OCI-LY7 (cell line): ENCODE measurements at regions not wholly inside any gene's neighbourhood (a gene's known extent, or its start where the extent isn't known, plus 50 kb on each side); places are given as distances from the start of the nearest gene placed in this dataset.

Experiments
- BruUV-seq: library from RNA; stranded (reverse); fragments of 400-500 nt; replicated peaks from 2 replicates; lab custom pipeline; 2021; lab: Mats Ljungman, UMichigan
- CTCF ChIA-PET: fragments of 300-600 bp; sonication (Branson Sonifier 250); formaldehyde crosslinking; loops from one replicate; lab custom pipeline; 2022; ENCODE audit warnings: antibody characterized with exemption; ENCODE audit not compliant: unreplicated experiment; lab: Charles Lee
- POLR2A ChIA-PET: fragments of 300-600 bp; sonication (Branson Sonifier 250); formaldehyde crosslinking; loops from one replicate; lab custom pipeline; 2022; ENCODE audit warnings: antibody characterized with exemption; lab: Charles Lee
- DNase-seq: peaks from one replicate; pipeline ENCODE4 v3.0.0-alpha.2; 2015; ENCODE audit warnings: low spot score
- H2AFZ ChIP-seq: fragments of 200-600 bp; sonication (generic), shearing (Covaris generic); 2 replicates; pipeline ENCODE4 v1.6.1; 2014; ENCODE audit warnings: mild to moderate bottlenecking, antibody characterized with exemption, low read length, moderate library complexity
- H3K27ac ChIP-seq: fragments of 200-600 bp; sonication (generic); 2 replicates; pipeline ENCODE4 v1.5.1; 2014; ENCODE audit warnings: mixed run types, low read depth, mild to moderate bottlenecking, moderate library complexity, low read length, inconsistent platforms; ENCODE audit not compliant: poor library complexity, severe bottlenecking
- H3K36me3 ChIP-seq: fragments of 200-600 bp; sonication (generic); 2 replicates; pipeline ENCODE4 v1.6.1; 2014; ENCODE audit warnings: mild to moderate bottlenecking, antibody characterized with exemption, low read length, moderate library complexity, mixed read lengths; ENCODE audit not compliant: insufficient read depth
- H3K4me1 ChIP-seq: fragments of 200-600 bp; sonication (generic); 2 replicates; pipeline ENCODE4 v1.5.1; 2014; ENCODE audit warnings: mild to moderate bottlenecking, low read length; ENCODE audit not compliant: insufficient read depth, poor library complexity, severe bottlenecking
- H3K4me2 ChIP-seq: fragments of 200-600 bp; sonication (generic); 2 replicates; pipeline ENCODE4 v1.6.1; 2014; ENCODE audit warnings: mild to moderate bottlenecking, low read length
- H3K4me3 ChIP-seq: fragments of 200-600 bp; sonication (generic); 2 replicates; pipeline ENCODE4 v1.5.1; 2014; ENCODE audit warnings: mild to moderate bottlenecking, low read depth, low read length; ENCODE audit not compliant: poor library complexity, severe bottlenecking
- H3K79me2 ChIP-seq: fragments of 200-600 bp; sonication (generic); 2 replicates; pipeline ENCODE4 v1.6.1; 2016; ENCODE audit warnings: low read depth, mild to moderate bottlenecking, low read length, moderate library complexity, mixed read lengths; ENCODE audit not compliant: insufficient read depth
- H3K9me2 ChIP-seq: fragments of 200-600 bp; sonication (generic); 2 replicates; pipeline ENCODE4 v1.6.1; 2016; ENCODE audit warnings: mild to moderate bottlenecking, low read length, mixed read lengths; ENCODE audit not compliant: insufficient read depth
- H3K9me3 ChIP-seq: fragments of 200-600 bp; sonication (generic); 2 replicates; pipeline ENCODE4 v1.6.1; 2014; ENCODE audit warnings: mild to moderate bottlenecking, mixed run types, low read length, mixed read lengths
- H4K20me1 ChIP-seq: fragments of 200-600 bp; sonication (generic); 2 replicates; pipeline ENCODE4 v1.6.1; 2014; ENCODE audit warnings: mild to moderate bottlenecking, antibody characterized with exemption, low read length, moderate library complexity, mixed read lengths; ENCODE audit not compliant: insufficient read depth
- EZH2phosphoT487 ChIP-seq: fragments of 200-600 bp; sonication (generic); IDR thresholded peaks from 2 replicates; pipeline ENCODE4 v1.6.1; 2018; ENCODE audit warnings: low read depth, borderline replicate concordance, mild to moderate bottlenecking, mixed run types, antibody characterized with exemption, low read length, moderate library complexity, mixed read lengths
- intact Hi-C: fragments of 100-400 bp; cut with micrococcal nuclease; formaldehyde crosslinking; loops from one replicate; pipeline ENCODE4 v1.10.0; 2022; ENCODE audit not compliant: unreplicated experiment
- TF ChIP-seq, protein P1 (sequence below): fragments of 200-600 bp; sonication (generic); conservative IDR thresholded peaks from 2 replicates; pipeline ENCODE4 v1.5.1; 2014; ENCODE audit warnings: mild to moderate bottlenecking, antibody characterized with exemption, low read length, moderate library complexity, mixed read lengths

DNA sequence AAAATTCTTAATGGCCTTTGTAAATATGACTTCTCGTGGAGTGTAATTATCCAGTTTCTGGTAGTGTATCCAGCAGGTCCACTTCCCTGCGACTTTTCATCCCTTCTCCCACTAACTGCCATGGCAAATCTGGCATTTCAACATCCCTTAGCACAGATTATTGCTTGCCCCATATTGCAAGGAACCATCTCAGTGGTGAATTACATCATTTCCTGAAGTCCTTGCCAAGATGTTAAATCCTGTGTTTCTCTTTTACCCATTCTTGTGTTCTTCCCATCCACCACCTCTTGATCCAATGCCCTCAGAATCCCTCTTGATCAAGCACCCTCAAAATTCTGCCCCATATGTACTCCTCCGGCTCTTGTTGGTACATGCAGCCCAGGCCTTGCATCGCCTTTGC lies 88.1 kb upstream of the ZNF81 start:
- ChIA-PET POLR2A (no interaction called here), CTCF (no interaction called here)
- no peak for DNase-seq
- intact Hi-C loops: no loop called here
- Histone ChIP-seq H3K9me2 (no peaks in the 10 kb centered on the region), H3K36me3 (no peaks in the 10 kb centered on the region), H2AFZ (no peak overlapping the region), H3K4me2 (no peak overlapping the region), H3K27ac (no peak overlapping the region), H3K9me3 (no peaks in the 10 kb centered on the region), H3K4me1 (no peaks in the 10 kb centered on the region), H3K4me3 (no peak overlapping the region), H4K20me1 (no peaks in the 10 kb centered on the region), H3K79me2 (no peaks in the 10 kb centered on the region)
- TF ChIP-seq, protein P1, sequence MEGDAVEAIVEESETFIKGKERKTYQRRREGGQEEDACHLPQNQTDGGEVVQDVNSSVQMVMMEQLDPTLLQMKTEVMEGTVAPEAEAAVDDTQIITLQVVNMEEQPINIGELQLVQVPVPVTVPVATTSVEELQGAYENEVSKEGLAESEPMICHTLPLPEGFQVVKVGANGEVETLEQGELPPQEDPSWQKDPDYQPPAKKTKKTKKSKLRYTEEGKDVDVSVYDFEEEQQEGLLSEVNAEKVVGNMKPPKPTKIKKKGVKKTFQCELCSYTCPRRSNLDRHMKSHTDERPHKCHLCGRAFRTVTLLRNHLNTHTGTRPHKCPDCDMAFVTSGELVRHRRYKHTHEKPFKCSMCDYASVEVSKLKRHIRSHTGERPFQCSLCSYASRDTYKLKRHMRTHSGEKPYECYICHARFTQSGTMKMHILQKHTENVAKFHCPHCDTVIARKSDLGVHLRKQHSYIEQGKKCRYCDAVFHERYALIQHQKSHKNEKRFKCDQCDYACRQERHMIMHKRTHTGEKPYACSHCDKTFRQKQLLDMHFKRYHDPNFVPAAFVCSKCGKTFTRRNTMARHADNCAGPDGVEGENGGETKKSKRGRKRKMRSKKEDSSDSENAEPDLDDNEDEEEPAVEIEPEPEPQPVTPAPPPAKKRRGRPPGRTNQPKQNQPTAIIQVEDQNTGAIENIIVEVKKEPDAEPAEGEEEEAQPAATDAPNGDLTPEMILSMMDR: no peak
- TF ChIP-seq EZH2phosphoT487: no peak
- no TSS peak for BruUV-seq

DNA sequence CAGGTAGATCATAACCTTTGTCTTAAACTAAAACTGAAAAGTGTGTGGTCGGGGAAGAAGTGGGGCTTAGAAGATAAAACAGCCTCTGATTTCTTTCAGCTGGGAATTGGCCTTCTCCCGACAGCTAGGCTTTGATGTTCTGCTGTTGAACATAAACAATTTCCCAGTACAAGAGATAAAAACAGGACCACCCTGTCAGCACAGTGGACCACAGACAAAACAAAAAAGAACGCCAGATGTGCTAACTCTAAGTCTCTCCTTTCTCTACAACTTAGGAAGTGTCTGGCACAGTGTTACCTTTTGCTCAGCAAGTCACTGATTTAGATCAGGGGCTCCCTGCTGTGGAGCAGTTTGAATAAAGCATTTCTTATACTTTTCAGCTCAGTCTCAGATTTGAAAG lies 87.5 kb upstream of the UXT start:
- no peak for DNase-seq
- no peaks in the 10 kb centered on the region for H3K9me3 ChIP-seq
- H2AFZ ChIP-seq: no peak overlapping the region
- intact Hi-C loops: no loop called here
- H4K20me1 ChIP-seq: no peaks in the 10 kb centered on the region
- TF ChIP-seq, protein P1: no peak
- no peak for TF ChIP-seq EZH2phosphoT487
- no peaks in the 10 kb centered on the region for H3K79me2 ChIP-seq
- H3K36me3 ChIP-seq: no peaks in the 10 kb centered on the region
- no peak overlapping the region for H3K4me2 ChIP-seq
- H3K9me2 ChIP-seq: no peaks in the 10 kb centered on the region
- H3K4me1 ChIP-seq: no peaks in the 10 kb centered on the region
- no peak overlapping the region for H3K27ac ChIP-seq
- no TSS peak for BruUV-seq
- POLR2A ChIA-PET: interaction anchor here (1.5 kb wide), 1 partner anchor 11 kb away, joined by 5 read pairs; no protein-coding TSS in a partner anchor
- no peak overlapping the region for H3K4me3 ChIP-seq
- CTCF ChIA-PET: no interaction called here

DNA sequence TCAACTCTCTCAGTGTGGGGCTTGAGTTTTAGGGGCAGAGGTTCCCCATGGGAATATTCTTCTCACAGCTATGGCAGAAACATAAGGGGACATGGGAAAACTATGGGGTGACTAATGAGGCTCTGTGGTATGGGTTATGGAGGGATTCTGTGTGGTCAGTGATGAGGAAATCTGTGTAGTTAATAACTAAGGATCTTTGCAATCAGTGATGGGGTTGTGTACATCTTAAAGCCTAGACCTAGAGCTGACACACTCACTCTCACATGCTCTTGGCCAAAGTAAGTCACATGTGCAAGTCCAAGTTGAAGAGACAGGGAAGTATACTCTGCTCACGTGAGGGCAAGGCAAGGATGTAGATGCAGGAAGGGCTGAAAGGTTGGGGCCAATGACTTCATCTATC lies 86.4 kb upstream of the UXT start:
- Histone ChIP-seq H3K9me3 (no peaks in the 10 kb centered on the region), H3K79me2 (no peaks in the 10 kb centered on the region), H3K4me1 (no peaks in the 10 kb centered on the region), H4K20me1 (no peaks in the 10 kb centered on the region), H3K27ac (no peak overlapping the region), H3K4me2 (no peak overlapping the region), H3K36me3 (no peaks in the 10 kb centered on the region), H3K4me3 (no peak overlapping the region), H3K9me2 (no peaks in the 10 kb centered on the region), H2AFZ (no peak overlapping the region)
- intact Hi-C loops: no loop called here
- POLR2A ChIA-PET: interaction anchor here (1.0 kb wide), 1 partner anchor 64 kb away, joined by 5 read pairs; no protein-coding TSS in a partner anchor
- TF ChIP-seq, protein P1: no peak
- TF ChIP-seq EZH2phosphoT487: no peak
- CTCF ChIA-PET: no interaction called here
- BruUV-seq: no TSS peak
- no peak for DNase-seq
